Keratinocyte (primary cell): ENCODE measurements at regions not wholly inside any gene's neighbourhood (a gene's known extent, or its start where the extent isn't known, plus 50 kb on each side); places are given as distances from the start of the nearest gene placed in this dataset.
"Not testable (repeated sequence)": the region's sequence is repeated elsewhere in the genome, so short reads cannot be mapped to it uniquely, and the experiment has no call there.

ENCODE experiments used
- EZH2 ChIP-seq: IDR thresholded peaks from one replicate; pipeline ENCODE4 v1.6.1; 2012; ENCODE audit warnings: inconsistent platforms, mild to moderate bottlenecking, low read length, moderate library complexity
- TF ChIP-seq, protein P1 (sequence below), 3 experiments: IDR thresholded peaks in 1 of 3; conservative IDR thresholded peaks in 1 of 3; optimal IDR thresholded peaks in 1 of 3; 2 replicates in 2 of 3; 3 replicates in 1 of 3; pipeline versions ENCODE3 to v1.5.1; 2011; ENCODE audit warnings: low read length in 3 of 3, mild to moderate bottlenecking in 3 of 3, moderate library complexity in 2 of 3, control low read depth in 1 of 3, inconsistent platforms in 1 of 3; ENCODE audit not compliant: insufficient read depth in 2 of 3; ENCODE audit errors: extremely low read depth in 1 of 3

DNA sequence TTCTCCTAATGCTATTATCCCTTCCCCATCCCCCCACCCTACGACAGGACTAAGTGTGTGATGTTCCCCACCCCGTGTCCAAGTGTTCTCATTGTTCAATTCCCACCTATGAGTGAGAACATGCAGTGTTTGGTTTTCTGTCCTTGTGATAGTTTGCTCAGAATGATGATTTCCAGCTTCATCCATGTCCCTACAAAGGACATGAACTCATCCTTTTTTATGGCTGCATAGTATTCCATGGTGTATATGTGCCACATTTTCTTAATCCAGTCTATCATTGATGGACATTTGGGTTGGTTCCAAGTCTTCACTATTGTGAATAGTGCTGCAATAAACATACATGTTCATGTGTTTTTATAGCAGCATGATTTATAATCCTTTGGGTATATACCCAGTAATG is 183.4 kb downstream of the MSN start:
- TF ChIP-seq, protein P1, sequence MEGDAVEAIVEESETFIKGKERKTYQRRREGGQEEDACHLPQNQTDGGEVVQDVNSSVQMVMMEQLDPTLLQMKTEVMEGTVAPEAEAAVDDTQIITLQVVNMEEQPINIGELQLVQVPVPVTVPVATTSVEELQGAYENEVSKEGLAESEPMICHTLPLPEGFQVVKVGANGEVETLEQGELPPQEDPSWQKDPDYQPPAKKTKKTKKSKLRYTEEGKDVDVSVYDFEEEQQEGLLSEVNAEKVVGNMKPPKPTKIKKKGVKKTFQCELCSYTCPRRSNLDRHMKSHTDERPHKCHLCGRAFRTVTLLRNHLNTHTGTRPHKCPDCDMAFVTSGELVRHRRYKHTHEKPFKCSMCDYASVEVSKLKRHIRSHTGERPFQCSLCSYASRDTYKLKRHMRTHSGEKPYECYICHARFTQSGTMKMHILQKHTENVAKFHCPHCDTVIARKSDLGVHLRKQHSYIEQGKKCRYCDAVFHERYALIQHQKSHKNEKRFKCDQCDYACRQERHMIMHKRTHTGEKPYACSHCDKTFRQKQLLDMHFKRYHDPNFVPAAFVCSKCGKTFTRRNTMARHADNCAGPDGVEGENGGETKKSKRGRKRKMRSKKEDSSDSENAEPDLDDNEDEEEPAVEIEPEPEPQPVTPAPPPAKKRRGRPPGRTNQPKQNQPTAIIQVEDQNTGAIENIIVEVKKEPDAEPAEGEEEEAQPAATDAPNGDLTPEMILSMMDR (optimal IDR thresholded peaks at IDR 0.05 in 1 of 3, IDR thresholded peaks at IDR 0.05 in 1 of 3, conservative IDR thresholded peaks at IDR 0.05 in 1 of 3; ENCODE audit: extremely low read depth in 1 of 3, insufficient read depth in 2 of 3, low read length in 3 of 3), result not testable (repeated sequence)
- not testable (repeated sequence) for TF ChIP-seq EZH2
